ENCODE measurements at regions not wholly inside any gene's neighbourhood (a gene's known extent, or its start where the extent isn't known, plus 50 kb on each side); places are given as distances from the start of the nearest gene placed in this dataset.

GRCh38 chr20:48350313-48350988, 477.3 kb downstream of the PREX1 start:
- Histone ChIP-seq H3K4me2 (ENCODE audit: low read length, poor library complexity, severe bottlenecking) (no peak overlapping the region), H2BK15ac (ENCODE audit: low read depth, poor library complexity, severe bottlenecking) (no peak overlapping the region), H2AK5ac (ENCODE audit: low read length, severe bottlenecking) (no peak overlapping the region), H3K4ac (ENCODE audit: low read depth in 1 of 2, low read length in 2 of 2) (no peak overlapping the region), H3K9me3 (ENCODE audit: control insufficient read depth, low read length) (peaks cover 10% of the 10 kb centered on the region), H2BK120ac (ENCODE audit: low read depth, low read length) (no peak overlapping the region), H3K27me3 (ENCODE audit: control insufficient read depth in 1 of 2, insufficient read depth in 1 of 2, low read length in 2 of 2) (peaks cover 16 to 66% of the 10 kb centered on the region in 2 experiments), H3K23ac (ENCODE audit: low read length in 2 of 2) (no peak overlapping the region), H2AFZ (ENCODE audit: low read depth, low read length) (no peak overlapping the region), H4K8ac (ENCODE audit: low read length) (no peak overlapping the region), H3K4me1 (ENCODE audit: control insufficient read depth, insufficient read depth, low read depth, low read length) (no peaks in the 10 kb centered on the region), H3K14ac (ENCODE audit: low read length in 2 of 2) (no peak overlapping the region), H4K91ac (ENCODE audit: low read length) (no peak overlapping the region), H2BK12ac (ENCODE audit: low read length in 2 of 2) (no peak overlapping the region), H3K36me3 (ENCODE audit: control insufficient read depth in 1 of 2, insufficient read depth in 2 of 2, low read depth in 1 of 2, low read length in 2 of 2) (no peaks in the 10 kb centered on the region), H3K27ac (ENCODE audit: low read length, poor library complexity, severe bottlenecking) (no peak overlapping the region), H3K79me1 (replicated peaks; ENCODE audit: low read length, poor library complexity, severe bottlenecking) (no peaks in the 10 kb centered on the region), H3K18ac (ENCODE audit: low read depth in 1 of 2, low read length in 2 of 2) (no peak overlapping the region), H3K9ac (ENCODE audit: low read length) (no peak overlapping the region), H3K4me3 (ENCODE audit: insufficient read depth in 1 of 2, low read depth in 1 of 2, low read length in 2 of 2) (no peak overlapping the region), H2BK5ac (ENCODE audit: low read depth, low read length, poor library complexity, severe bottlenecking) (no peak overlapping the region)
- DNase-seq: no peak
- 53% methylated on average over 4 of the region's 5 CpGs for whole genome bisulfite sequencing

GRCh38 chr20:48349656-48350055, 478.1 kb downstream of the PREX1 start:
- Histone ChIP-seq H3K14ac (ENCODE audit: low read length in 2 of 2) (no peak overlapping the region), H2BK15ac (ENCODE audit: low read depth, poor library complexity, severe bottlenecking) (no peak overlapping the region), H3K23ac (ENCODE audit: low read length in 2 of 2) (no peak overlapping the region), H2BK120ac (ENCODE audit: low read depth, low read length) (no peak overlapping the region), H3K9ac (ENCODE audit: low read length) (no peak overlapping the region), H2BK5ac (ENCODE audit: low read depth, low read length, poor library complexity, severe bottlenecking) (no peak overlapping the region), H3K4me2 (ENCODE audit: low read length, poor library complexity, severe bottlenecking) (no peak overlapping the region), H2BK12ac (ENCODE audit: low read length in 2 of 2) (no peak overlapping the region), H4K91ac (ENCODE audit: low read length) (no peak overlapping the region), H3K4me3 (ENCODE audit: insufficient read depth in 1 of 2, low read depth in 1 of 2, low read length in 2 of 2) (no peak overlapping the region), H2AK5ac (ENCODE audit: low read length, severe bottlenecking) (no peak overlapping the region), H4K8ac (ENCODE audit: low read length) (no peak overlapping the region), H3K27ac (ENCODE audit: low read length, poor library complexity, severe bottlenecking) (no peak overlapping the region), H3K9me3 (ENCODE audit: control insufficient read depth, low read length) (peaks cover 7% of the 10 kb centered on the region), H3K18ac (ENCODE audit: low read depth in 1 of 2, low read length in 2 of 2) (no peak overlapping the region), H3K36me3 (ENCODE audit: control insufficient read depth in 1 of 2, insufficient read depth in 2 of 2, low read depth in 1 of 2, low read length in 2 of 2) (no peaks in the 10 kb centered on the region), H2AFZ (ENCODE audit: low read depth, low read length) (no peak overlapping the region), H3K4me1 (ENCODE audit: control insufficient read depth, insufficient read depth, low read depth, low read length) (no peaks in the 10 kb centered on the region), H3K4ac (ENCODE audit: low read depth in 1 of 2, low read length in 2 of 2) (no peak overlapping the region), H3K27me3 (ENCODE audit: control insufficient read depth in 1 of 2, insufficient read depth in 1 of 2, low read length in 2 of 2) (peaks cover 23 to 67% of the 10 kb centered on the region in 2 experiments), H3K79me1 (replicated peaks; ENCODE audit: low read length, poor library complexity, severe bottlenecking) (no peaks in the 10 kb centered on the region)
- whole genome bisulfite sequencing: 67% methylated on average over 3 of the region's 4 CpGs
- DNase-seq: no peak

GRCh38 chr20:48348022-48348421, 479.8 kb downstream of the PREX1 start:
- DNase-seq: no peak
- H2BK120ac ChIP-seq (ENCODE audit: low read depth, low read length): no peak overlapping the region
- H4K8ac ChIP-seq (ENCODE audit: low read length): no peak overlapping the region
- no peak overlapping the region for H2AFZ ChIP-seq (ENCODE audit: low read depth, low read length)
- no peak overlapping the region for H2BK5ac ChIP-seq (ENCODE audit: low read depth, low read length, poor library complexity, severe bottlenecking)
- H3K9me3 ChIP-seq (ENCODE audit: control insufficient read depth, low read length): no peaks in the 10 kb centered on the region
- H3K27me3 ChIP-seq (ENCODE audit: control insufficient read depth in 1 of 2, insufficient read depth in 1 of 2, low read length in 2 of 2): peaks cover 39 to 76% of the 10 kb centered on the region in 2 experiments
- H2BK12ac ChIP-seq (ENCODE audit: low read length in 2 of 2): no peak overlapping the region
- H3K27ac ChIP-seq (ENCODE audit: low read length, poor library complexity, severe bottlenecking): no peak overlapping the region
- no peaks in the 10 kb centered on the region for H3K79me1 ChIP-seq (replicated peaks; ENCODE audit: low read length, poor library complexity, severe bottlenecking)
- no peaks in the 10 kb centered on the region for H3K36me3 ChIP-seq (ENCODE audit: control insufficient read depth in 1 of 2, insufficient read depth in 2 of 2, low read depth in 1 of 2, low read length in 2 of 2)
- no peaks in the 10 kb centered on the region for H3K4me1 ChIP-seq (ENCODE audit: control insufficient read depth, insufficient read depth, low read depth, low read length)
- no peak overlapping the region for H3K9ac ChIP-seq (ENCODE audit: low read length)
- no peak overlapping the region for H3K4ac ChIP-seq (ENCODE audit: low read depth in 1 of 2, low read length in 2 of 2)
- H3K18ac ChIP-seq (ENCODE audit: low read depth in 1 of 2, low read length in 2 of 2): no peak overlapping the region
- H2BK15ac ChIP-seq (ENCODE audit: low read depth, poor library complexity, severe bottlenecking): no peak overlapping the region
- WGBS: 95% methylated on average over 1 of the region's 3 CpGs
- no peak overlapping the region for H3K4me2 ChIP-seq (ENCODE audit: low read length, poor library complexity, severe bottlenecking)
- no peak overlapping the region for H3K14ac ChIP-seq (ENCODE audit: low read length in 2 of 2)
- H2AK5ac ChIP-seq (ENCODE audit: low read length, severe bottlenecking): no peak overlapping the region
- H3K4me3 ChIP-seq (ENCODE audit: insufficient read depth in 1 of 2, low read depth in 1 of 2, low read length in 2 of 2): no peak overlapping the region
- H3K23ac ChIP-seq (ENCODE audit: low read length in 2 of 2): no peak overlapping the region
- no peak overlapping the region for H4K91ac ChIP-seq (ENCODE audit: low read length)

- Histone ChIP-seq H3K4me1 (ENCODE audit: control insufficient read depth, insufficient read depth, low read depth, low read length) (peaks cover 20% of the 10 kb centered on the region), H3K9ac (ENCODE audit: low read length) (no peak overlapping the region)
- 93% methylated on average over 28 of the region's 28 CpGs for WGBS
Measured at GRCh38 chr20:48342822-48343513, 484.8 kb downstream of the PREX1 start.

More at GRCh38 chr20:48342822-48343513, 484.8 kb downstream of the PREX1 start:
- H3K23ac ChIP-seq (ENCODE audit: low read length in 2 of 2): no peak overlapping the region
- no peak overlapping the region for H3K18ac ChIP-seq (ENCODE audit: low read depth in 1 of 2, low read length in 2 of 2)
- no peak overlapping the region for H3K4me2 ChIP-seq (ENCODE audit: low read length, poor library complexity, severe bottlenecking)
- no peak overlapping the region for H3K4me3 ChIP-seq (ENCODE audit: insufficient read depth in 1 of 2, low read depth in 1 of 2, low read length in 2 of 2)
- peaks cover 38 to 79% of the 10 kb centered on the region in 2 experiments for H3K27me3 ChIP-seq (ENCODE audit: control insufficient read depth in 1 of 2, insufficient read depth in 1 of 2, low read length in 2 of 2)
- H3K36me3 ChIP-seq (ENCODE audit: control insufficient read depth in 1 of 2, insufficient read depth in 2 of 2, low read depth in 1 of 2, low read length in 2 of 2): no peaks in the 10 kb centered on the region
- no peak overlapping the region for H2BK5ac ChIP-seq (ENCODE audit: low read depth, low read length, poor library complexity, severe bottlenecking)
- no peak overlapping the region for H2AFZ ChIP-seq (ENCODE audit: low read depth, low read length)
- no peak overlapping the region for H4K8ac ChIP-seq (ENCODE audit: low read length)
- no peak overlapping the region for H3K27ac ChIP-seq (ENCODE audit: low read length, poor library complexity, severe bottlenecking)
- no peaks in the 10 kb centered on the region for H3K79me1 ChIP-seq (replicated peaks; ENCODE audit: low read length, poor library complexity, severe bottlenecking)
- H3K4ac ChIP-seq (ENCODE audit: low read depth in 1 of 2, low read length in 2 of 2): no peak overlapping the region
- DNase-seq: no peak
- no peak overlapping the region for H2AK5ac ChIP-seq (ENCODE audit: low read length, severe bottlenecking)
- no peak overlapping the region for H2BK15ac ChIP-seq (ENCODE audit: low read depth, poor library complexity, severe bottlenecking)
- H3K14ac ChIP-seq (ENCODE audit: low read length in 2 of 2): no peak overlapping the region
- no peak overlapping the region for H2BK12ac ChIP-seq (ENCODE audit: low read length in 2 of 2)
- no peak overlapping the region for H4K91ac ChIP-seq (ENCODE audit: low read length)
- H2BK120ac ChIP-seq (ENCODE audit: low read depth, low read length): no peak overlapping the region
- no peaks in the 10 kb centered on the region for H3K9me3 ChIP-seq (ENCODE audit: control insufficient read depth, low read length)
